22Rv1 (cell line): ENCODE measurements at regions not wholly inside any gene's neighbourhood (a gene's known extent, or its start where the extent isn't known, plus 50 kb on each side); places are given as distances from the start of the nearest gene placed in this dataset.

ENCODE experiments used
- CTCF ChIP-seq: fragments of 450-650 bp; IDR thresholded peaks from 2 replicates; pipeline ENCODE4 v1.5.1; 2017; ENCODE audit warnings: mild to moderate bottlenecking
- ZFX ChIP-seq: fragments of 450-650 bp; IDR thresholded peaks from 2 replicates; pipeline ENCODE4 v1.6.1; 2017; ENCODE audit warnings: antibody characterized with exemption, borderline replicate concordance

DNA sequence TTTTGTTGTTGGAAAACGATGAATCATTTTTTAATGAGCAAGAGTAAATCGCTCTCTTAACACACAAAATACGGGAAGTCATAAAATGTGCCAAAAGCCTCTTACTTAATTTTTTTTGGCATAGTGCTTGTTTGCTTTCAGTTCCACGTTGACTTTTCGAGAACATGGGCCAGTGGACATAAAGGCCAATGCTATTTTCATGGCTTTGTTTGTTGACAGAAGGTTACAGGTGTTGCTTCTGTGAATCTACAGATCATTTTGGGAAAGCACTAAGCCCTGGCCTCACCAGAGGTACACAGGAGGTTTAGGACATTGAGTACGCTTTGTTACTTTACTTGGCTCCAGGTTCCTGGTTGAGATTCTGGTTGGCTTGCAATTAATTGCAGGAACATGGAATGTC lies 199.4 kb upstream of the HMCN1 start:
- TF ChIP-seq CTCF (no peak; the same call in 1 of the 2 replicates), ZFX (no peak)
